GM18873 (cell line): ENCODE measurements at regions not wholly inside any gene's neighbourhood (a gene's known extent, or its start where the extent isn't known, plus 50 kb on each side); places are given as distances from the start of the nearest gene placed in this dataset.
"Not testable (repeated sequence)": the region's sequence is repeated elsewhere in the genome, so short reads cannot be mapped to it uniquely, and the experiment has no call there.

ENCODE experiments used
- ATAC-seq: cut with Tn5 transposase; IDR thresholded peaks from one replicate; pipeline ENCODE4 v1.9.1; 2021; ENCODE audit warnings: mild to moderate bottlenecking, moderate library complexity, moderate number of reproducible peaks; ENCODE audit not compliant: unreplicated experiment, low FRiP score

DNA sequence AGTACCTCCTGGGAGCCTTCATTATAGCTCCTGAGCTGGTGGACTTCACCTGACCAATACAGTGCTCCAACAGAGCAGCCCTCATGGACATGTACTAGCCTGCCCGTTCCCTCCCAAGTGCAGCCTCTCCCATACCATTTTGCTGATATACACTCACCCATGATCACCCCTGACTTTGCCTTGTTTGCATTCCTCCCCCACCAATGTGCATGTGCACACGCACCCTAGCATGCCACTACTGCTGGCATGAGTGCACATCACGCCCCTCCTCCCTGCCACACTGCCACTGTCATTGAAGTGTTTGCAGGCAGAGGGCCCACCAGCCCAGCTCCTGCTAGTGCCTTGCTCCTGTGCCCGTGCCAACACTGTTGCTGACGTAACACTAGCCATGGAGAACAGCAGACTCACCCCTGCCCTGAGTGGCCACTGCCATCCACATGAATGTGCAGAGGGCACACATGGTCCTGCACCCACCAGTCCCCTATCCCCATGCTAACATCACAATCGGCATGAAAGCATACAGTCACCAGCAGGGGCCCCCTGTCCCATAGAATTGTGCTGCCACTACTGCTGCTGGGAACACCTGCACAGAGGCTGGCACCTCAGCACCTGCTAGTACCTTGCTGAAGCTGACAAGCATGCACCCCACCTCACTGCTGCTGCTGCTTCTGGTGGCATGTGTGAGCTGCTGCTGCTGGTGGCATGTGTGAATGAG is 110.3 kb downstream of the SINHCAF start:
- no peak for ATAC-seq

DNA sequence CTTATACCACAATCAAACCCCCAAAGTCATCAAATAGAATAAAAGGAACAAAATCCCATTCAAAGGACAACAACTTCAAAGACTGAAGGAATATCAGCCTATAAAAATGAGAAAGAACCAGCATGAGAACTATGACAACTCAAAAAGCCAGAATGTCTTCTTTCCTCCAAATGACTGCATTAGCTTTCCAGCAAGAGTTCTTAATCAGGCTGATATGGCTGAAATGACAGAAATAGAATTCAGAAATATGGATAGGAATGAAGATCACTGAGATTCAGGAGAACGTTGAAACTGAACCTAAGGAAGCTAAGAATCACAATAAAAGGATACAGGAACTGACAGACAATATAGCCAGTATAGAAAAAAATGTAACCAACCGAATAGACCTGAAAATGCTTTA is 109.5 kb downstream of the SINHCAF start:
- ATAC-seq: no peak

GRCh38 chr12:31217356-31218130 is 108.4 kb downstream of the SINHCAF start:
- ATAC-seq: no peak

DNA sequence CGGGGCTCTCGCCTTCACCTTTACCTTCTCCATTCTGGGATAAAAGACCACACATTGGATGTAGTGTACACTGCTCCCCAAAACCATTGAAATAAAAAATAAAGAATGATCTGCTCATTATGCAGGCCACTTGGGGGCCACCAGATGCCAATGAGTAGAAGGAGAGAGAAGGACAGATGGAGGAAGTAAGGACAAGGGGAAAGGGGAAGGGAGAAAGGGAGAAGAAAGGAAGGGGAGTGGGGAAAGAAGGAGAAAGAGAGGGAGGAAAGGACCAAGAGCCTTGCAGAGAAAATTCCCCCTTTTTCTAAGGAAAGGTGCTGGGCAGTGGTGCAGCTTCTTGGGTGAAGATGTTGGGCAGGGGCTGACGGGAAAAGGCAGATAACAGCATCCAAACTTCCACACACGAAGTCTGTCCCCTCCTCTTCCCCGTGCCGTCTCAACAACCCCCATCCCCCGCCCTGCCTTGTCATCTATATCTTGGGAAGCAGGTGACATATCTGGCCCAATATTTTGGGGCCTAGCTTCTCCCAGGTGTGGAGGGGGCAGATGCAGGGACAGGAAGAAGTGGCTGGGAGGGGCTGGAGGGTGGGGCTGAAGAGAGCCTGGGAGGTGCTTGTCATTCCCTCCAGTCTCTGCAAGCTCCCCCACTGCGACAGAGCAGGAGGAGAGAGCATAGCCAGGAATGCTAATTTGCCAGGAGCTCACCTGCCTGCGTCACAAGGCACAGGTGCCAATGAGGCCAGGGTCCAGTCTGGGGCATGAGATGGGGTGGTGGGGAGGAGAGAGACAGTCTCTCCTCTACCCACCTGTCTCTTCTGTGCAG is 107.5 kb downstream of the SINHCAF start:
- ATAC-seq: no peak

DNA sequence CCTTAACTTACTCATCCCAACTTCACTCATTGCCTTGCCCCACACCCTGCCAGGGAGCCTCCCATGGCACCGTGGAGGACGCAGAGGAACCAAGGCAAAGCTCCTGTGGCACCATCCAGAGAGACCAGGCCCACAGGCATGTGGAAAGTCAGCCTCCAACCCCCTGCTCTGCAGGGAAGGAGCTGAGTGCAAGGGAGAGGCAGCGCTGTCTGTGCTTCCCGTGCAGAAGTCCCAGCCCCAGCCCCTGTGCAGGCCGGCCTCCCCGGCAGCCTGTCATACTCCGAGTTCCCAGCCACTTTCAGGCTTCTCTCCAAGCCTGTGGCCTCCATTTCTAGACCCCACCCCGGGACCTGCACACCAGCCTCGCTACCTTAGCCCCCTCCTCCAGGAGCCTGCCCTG is 106.4 kb downstream of the SINHCAF start:
- no peak for ATAC-seq

DNA sequence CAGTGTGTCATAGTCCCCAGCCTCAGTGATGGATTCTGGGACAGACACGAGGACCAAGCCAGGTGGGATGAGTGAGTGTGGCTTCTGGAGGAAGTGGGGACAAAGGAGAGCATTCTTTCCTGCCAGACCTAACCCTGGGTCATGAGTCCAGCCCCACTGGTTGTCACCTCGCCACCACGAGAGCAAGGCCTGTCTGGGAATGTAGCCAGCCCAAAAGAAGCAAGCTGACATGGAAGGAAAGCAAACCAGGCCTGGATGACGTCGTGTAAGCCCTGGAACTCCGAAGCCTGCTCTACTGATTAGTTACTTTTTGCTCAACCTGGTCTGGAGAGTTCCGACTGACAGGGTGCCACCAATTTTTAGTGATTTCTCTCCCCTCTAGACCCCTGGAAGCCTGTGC is 105.9 kb downstream of the SINHCAF start:
- ATAC-seq: no peak

- no peak for ATAC-seq
Observed at GRCh38 chr12:31220633-31221550, 105.1 kb downstream of the SINHCAF start.

GRCh38 chr12:31221551-31221945 is 104.4 kb downstream of the SINHCAF start:
- no peak for ATAC-seq

- ATAC-seq: no peak
Observed at GRCh38 chr12:31222620-31223222, 103.2 kb downstream of the SINHCAF start.

DNA sequence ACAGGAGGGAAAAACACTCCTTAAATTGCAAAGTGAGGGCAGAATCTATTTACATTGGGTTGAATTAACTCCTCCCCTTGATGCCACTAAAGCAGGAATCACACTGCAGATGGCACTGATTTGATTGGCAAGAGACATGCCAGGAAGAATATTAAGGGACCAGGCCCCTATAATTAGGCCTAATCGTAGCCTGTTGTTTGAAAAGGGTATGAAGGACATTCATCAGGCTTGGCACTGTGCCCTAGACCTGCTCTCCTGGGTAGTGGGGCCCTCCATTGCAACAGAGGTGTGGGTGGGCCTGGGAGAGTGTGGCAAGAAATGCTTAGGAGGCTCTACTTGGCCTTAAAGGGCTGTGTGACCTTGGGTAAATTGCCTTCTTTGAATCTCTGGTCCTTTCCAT is 102.3 kb downstream of the SINHCAF start:
- ATAC-seq: not testable (repeated sequence)

GRCh38 chr12:31224768-31225448 is 101.0 kb downstream of the SINHCAF start:
- no peak for ATAC-seq

DNA sequence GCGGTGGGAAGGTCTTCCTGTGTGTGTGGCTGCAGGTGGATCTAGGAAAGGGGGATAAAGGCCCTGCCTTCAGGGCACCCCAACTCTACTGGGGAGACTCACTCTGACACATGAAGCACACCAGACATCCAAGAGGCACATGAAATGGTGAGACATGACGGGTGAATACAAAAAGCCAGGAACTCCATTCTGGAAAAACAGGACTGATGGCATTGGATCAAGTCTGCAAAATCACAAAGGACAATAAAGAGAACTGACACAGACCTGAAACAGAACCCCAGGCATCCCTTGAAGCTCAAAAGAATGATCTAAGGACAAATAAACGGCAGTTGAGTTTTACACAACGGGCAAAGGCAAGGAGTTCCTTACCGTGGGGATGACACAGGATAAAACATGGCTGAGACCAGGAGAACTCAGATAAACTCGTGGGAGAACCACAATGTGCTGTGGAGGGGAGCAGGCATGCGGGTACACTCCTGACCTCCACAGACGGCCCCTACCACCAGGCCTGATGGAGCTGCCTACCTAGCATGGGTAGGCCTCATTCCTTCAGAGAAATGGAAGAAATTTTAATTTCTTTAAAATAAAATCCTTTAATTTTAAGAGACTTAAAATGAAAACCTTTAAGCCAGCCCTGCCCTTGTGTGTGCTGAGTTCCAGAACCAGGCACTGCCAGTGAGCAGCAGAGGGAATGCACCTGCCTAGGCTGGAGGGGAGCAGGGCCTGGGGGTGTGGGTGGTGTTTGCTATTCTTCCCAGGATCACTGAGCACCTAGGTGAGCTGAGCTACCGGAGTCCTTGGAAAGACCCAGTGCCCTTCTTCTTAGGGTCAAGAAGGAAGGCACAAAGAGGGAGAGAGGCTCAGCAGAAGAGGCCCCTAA is 100.1 kb downstream of the SINHCAF start:
- ATAC-seq: no peak

- no peak for ATAC-seq
Observed at GRCh38 chr12:31226639-31227038, 99.3 kb downstream of the SINHCAF start.

- ATAC-seq: no peak
Observed at GRCh38 chr12:31227401-31227981, 98.5 kb downstream of the SINHCAF start.

DNA sequence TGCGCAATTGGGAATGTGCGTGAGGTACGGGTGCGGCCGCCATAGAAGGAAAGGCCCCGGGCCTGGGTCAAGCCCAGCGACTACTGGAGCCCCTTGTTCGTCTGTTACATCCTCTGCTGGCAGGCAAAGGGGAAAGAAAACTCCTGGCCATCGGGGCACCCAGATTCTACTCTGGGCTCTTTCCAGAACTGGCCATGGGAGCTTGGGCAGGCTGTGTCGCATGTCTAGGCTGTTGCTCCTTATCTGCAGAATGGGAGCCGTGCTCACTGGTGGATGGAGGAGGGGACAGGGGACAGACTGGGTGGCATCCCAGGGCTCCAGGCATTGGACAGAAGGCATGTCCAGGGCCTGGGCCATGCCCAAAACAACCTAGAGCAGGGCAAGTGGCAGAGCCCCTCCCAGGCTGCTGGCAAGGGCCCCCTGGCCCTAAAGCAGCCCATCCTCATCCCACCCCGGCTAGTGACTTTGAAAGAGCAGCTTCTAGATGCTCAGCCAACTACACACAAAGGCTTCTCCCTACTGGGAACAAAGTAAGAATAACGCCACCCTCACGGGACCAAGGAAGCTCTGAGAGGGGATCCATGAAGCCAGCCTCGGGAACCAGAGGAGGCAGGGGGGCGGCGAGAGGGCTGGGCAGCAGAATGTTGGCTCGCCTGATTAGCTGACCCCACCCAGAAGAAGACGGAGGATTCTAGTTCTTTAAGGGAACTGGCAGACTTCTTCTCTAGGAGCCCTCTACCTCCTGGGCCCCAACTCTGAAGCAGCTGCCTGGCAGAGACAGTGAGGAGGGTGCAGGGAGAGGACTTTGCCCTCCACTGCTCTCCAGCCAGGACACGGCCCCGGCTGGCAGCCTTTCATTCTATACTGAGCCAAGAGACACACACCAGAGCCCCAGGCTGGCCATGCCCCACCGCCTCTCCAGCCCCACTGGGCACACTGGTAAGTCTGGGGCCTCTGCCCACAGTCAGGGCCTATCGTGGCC is 96.8 kb downstream of the SINHCAF start:
- no peak for ATAC-seq

DNA sequence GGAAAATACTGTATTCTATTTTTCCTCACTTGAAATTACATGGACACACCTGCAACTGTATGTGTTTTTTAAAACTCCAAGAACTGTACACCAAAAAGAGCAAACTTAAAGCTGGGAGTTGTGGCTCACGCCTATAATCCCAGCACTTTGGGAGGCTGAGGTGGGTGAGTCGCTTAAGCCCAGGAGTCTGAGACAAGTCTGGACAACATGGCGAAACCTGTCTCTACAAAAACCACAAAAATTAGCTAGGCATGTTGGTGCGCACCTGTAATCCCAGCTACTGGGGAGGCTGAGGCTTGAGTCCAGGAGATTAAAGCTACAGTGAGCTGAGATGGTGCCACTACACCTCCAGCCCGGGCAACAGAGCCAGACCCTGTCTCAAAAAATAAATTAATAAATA is 95.9 kb downstream of the SINHCAF start:
- ATAC-seq: no peak
